ENCODE measurements at regions not wholly inside any gene's neighbourhood (a gene's known extent, or its start where the extent isn't known, plus 50 kb on each side); places are given as distances from the start of the nearest gene placed in this dataset.
"Not testable (repeated sequence)": the region's sequence is repeated elsewhere in the genome, so short reads cannot be mapped to it uniquely, and the experiment has no call there.

GRCh38 chr6:169000022-169000421 lies 253.6 kb downstream of the THBS2 start:
- DNase-seq = no peak

DNA sequence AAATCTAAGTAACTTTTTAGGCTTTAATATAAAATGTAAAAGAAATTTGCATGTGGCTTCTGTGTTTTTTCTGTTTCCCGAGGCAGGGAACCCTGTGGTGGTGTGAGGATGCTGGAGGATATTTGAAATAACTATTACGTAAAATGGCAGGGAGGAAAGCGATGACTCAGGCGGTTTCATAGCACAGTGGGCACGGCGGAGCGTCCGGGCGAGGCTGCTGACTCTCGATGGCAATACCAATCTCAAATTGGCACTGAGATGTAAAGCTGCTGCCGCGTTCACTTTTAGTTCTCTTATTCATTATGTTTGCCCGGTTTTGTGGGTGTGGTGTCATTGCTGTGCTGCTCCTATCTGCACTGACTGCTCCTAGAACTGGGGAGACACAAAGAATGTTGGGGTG lies 254.3 kb downstream of the THBS2 start:
- DNase-seq = no peak

DNA sequence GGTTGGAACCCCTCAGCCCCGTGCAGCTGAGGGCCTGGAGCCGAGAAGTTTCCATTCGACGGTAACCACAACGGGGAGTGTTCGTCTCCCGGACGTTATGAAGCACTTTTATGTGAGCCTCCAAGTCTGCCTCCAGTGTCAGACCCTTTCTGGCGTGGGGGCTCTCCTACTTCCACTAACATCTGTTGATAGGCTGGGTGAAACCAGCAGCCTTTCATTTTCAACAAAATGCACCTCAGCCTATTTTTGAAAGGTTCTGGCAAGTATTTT lies 257.4 kb downstream of the THBS2 start:
- DNase-seq = no peak

- no peak for DNase-seq
These were observed 257.9 kb downstream of the THBS2 start for GRCh38 chr6:168995526-168996355.

DNA sequence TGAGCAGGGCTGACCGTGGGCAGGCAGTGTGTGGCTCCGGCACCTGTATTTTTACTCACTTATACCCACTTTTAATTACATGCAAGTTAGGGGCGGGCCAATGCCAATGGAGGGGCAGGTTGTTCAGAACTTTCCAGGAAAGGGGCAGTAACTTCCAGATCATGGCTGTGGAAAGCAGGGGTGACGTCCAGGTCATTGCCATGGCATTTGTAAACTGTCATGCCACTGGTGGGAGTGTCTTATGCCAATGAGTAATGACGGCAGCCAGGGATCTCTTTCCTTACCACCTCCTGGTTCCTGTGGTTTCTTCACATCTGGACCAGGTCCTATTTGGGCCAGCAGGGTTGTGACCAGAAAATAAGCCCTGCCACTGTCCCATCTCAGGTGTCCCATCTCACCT lies 258.7 kb downstream of the THBS2 start:
- DNase-seq = no peak

DNA sequence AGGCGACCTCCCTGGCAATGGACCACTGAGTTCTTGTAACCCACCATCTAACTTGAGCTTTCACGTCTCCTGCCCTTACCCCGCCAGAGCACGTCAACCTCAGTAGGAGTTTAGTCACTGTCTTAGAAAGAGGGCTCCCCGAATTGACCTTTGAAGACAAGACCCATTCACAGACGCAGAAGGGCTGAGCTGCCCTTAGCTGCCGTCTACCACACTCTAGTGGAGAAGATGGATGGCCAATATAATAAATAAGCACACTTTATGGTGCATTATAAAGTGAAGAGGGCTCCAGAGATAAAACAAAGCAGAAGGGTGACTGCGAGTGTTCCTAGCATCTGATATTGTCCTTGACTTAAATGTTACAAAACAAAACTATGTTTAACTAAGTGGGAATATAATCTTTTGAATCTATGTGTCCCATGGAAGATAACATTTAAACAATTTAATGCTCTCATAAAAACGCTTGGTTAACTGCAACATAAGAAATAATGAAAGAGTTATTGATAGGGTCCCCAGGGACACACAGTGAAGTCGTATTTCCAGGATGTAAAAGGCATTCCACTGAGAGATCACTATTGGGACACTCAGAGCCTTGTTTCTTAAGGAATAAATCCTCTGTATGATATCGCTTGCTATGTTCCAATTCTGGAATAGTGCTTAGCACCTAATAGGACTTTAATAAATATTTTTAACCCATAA lies 261.1 kb downstream of the THBS2 start:
- DNase-seq = no peak

DNA sequence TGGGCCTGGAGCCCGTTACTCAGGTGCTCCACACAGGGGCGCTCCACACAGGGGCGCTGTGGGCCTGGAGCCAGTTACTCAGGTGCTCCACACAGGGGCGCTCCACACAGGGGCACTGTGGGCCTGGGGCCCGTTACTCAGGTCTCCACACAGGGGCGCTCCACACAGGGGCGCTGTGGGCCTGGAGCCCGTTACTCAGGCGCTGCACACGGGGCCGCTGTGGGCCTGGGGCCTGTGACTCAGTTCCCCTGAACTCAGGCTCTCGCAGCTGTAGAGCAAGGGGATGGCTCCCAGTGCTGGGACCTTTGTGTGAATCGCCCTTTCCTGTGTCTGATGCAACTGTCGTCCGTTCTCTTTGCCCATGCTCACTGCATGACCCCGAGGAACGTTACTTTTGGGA lies 262.0 kb downstream of the THBS2 start:
- not testable (repeated sequence) for DNase-seq

GRCh38 chr6:168990019-168990751 lies 263.5 kb downstream of the THBS2 start:
- DNase-seq = no peak

DNA sequence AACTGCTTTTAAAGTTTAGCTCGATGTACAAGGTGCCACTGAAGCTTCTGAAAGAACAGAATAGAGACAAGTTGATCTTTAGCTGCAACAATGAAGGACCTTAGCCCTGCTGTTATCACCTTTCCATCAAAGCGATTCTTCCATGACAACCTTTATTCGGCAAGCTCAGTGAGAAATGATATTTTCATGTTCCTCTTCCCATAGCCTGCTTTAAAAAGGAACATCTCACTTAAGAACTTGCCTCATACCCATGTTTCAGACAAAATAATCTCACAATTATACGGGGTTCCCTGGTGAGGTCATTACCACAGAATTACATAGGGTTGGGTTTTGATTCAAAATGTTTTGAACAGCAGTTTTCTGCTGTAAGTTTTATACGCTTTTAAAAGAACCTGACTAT lies 264.2 kb downstream of the THBS2 start:
- DNase-seq = no peak

- DNase-seq = no peak
These were observed 264.8 kb downstream of the THBS2 start for GRCh38 chr6:168988801-168989200.

GRCh38 chr6:168988280-168988679 lies 265.4 kb downstream of the THBS2 start:
- no peak for DNase-seq

DNA sequence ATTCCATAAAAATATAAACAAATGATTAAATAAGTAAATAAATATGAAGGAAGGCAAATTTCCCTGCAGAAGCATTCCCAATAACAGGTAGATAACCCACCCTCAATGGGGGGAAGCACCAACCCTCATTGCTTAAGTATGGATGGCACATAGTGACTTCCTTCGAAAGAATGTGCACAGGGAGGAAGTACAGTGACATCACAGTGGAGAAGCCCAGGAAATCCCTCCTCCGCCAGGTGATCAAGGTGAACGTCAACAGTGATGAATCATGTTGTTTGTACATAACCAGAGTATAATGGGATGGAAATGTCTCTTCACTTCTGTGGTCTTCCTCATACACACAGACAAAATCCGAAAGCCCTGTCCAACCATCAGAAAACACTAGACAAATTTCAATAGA lies 267.9 kb downstream of the THBS2 start:
- DNase-seq = no peak

- DNase-seq = no peak
These were observed 269.7 kb downstream of the THBS2 start for GRCh38 chr6:168983925-168984324.

DNA sequence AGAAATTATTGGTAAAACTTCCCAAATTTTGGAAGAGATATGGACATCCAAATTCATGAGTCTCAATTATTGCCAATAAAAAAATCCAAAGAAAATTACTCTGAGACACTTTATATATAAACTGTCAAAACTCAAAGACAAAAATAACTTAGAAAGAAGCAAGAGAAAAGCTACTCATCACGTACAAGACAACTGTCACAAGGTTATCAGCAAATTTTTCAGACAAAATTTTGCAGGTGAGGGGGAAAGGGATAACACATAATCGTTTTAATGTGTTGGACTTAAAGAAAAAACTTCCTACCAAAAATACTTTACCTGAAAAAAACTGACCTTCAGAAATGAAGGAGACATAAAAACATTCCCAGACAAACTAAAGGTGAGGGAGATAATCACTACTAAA lies 272.5 kb downstream of the THBS2 start:
- DNase-seq = no peak

DNA sequence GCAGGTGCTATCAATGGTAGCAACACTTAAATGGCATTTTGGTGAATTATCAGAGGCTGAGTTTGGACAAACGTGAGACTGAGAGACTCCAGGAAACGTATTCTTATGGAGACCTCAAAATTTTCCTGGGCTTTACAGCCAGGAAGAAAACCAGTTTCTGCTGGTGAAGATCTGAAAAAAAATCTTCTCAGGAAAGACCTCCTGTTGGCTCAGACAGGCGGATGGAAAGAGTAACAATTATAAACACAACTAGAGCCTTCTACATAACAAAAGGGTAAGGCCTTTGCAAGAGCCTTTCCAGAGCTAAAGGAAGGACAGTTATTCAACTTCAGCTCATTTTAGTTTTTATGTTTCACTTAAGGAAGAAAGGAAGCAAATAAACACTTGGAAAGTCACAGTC lies 274.4 kb downstream of the THBS2 start:
- no peak for DNase-seq

GRCh38 chr6:168972128-168972527 lies 281.5 kb downstream of the THBS2 start:
- DNase-seq = no peak

DNA sequence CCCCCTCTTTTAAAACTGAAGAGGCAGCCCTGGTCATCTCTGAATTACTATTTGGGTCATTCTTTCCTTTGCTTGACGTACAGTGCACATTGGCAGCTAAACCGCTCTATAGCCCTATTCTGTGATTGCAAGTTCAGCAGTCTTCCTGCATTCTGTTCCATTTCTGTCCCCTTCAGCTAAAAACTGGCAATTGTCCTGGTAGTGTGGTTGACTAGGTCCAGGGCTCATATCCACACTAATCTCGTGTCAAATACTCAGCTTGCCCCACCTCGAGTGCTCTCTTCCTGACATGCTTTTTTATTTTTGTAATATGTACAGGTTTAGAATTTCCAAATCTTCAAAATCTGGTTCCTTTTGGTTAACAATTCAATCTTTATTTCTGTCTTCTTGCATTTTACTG lies 282.1 kb downstream of the THBS2 start:
- no peak for DNase-seq

GRCh38 chr6:168968801-168969200 lies 284.8 kb downstream of the THBS2 start:
- no peak for DNase-seq

- DNase-seq = peak; percentile 9
These were observed 285.4 kb downstream of the THBS2 start for GRCh38 chr6:168968228-168968627.

- DNase-seq = no peak
These were observed 286.2 kb downstream of the THBS2 start for GRCh38 chr6:168967281-168967925.

DNA sequence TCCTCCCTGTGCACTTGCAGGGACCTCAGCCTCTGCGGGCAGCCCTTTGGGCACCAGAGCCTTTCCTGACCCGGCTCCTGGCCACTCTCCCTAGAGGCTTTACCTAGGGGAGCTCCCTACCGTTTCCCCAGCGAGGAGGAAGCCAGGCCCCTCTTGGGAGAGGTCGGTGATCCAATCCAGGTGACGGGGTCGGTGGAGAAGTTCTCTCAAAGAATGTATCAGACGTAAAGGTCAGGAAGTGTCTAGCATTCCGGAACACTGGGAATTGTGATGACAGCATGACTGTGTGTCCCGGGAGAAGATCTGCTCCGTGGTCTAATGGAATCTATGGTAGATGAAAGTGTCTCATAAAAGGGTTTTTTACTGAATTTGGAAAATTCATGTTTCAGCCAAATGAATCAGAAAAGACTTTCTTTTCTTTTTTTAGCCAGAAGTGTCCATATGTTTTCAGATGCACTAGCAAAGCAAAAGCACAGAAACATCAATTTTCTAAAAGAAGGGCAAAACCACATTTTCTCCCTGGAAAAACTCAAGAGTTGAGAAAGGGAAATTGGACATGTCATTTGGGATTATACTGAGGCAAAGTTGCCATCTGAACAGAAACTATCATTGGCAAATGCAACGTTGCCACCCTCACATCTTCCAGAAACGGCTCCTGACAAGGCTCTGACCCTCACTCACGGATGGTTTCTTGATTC lies 289.4 kb downstream of the THBS2 start:
- DNase-seq = no peak

DNA sequence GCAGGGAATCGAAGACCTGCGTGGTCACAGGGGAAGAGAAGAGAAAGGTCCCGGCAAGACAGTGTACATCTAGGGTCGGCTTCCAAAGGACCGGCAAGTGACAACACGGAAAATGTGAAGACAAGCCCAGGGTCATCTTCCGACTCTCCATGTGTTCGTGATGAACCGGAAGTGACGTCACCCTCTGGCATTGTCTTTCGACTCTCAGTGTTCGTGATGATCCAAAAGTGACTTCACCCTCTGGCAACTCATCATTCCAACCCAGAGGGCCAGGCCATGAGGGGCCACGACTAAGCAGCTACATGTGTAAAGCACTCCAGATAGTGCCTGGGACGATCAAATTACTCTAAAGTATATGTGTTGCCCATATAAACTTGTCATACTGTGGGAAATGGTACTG lies 290.8 kb downstream of the THBS2 start:
- DNase-seq = no peak

DNA sequence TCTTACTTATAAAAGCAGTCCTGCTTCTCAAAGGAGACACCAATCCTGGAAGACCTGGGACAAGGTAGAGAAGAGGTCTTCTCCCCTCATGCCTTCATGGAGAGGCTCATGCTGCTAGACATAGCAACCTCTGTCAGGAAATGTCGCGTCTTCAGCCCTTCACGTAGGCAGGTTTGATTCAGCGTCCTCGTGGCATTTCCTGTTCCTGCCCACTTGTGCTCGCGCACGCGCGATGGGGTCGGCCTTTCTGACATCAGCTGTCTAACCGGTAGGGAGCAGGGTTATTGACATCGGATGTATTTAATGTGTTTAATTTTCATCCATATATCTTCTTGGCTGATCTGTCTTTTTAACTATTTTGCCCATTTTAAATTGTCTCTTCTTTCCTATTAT lies 292.4 kb downstream of the THBS2 start:
- DNase-seq = no peak

All from activated naive CD4-positive, alpha-beta T cell treated with Interleukin-2 at 50 U/mL for 16 hours (primary cell).